Activated naive CD4-positive, alpha-beta T cell treated with anti-CD3 and anti-CD28 coated beads, Interleukin-2, amount 10 ng/mL, durations not matched to agents 7 days and 5 days (primary cell): ENCODE measurements at regions not wholly inside any gene's neighbourhood (a gene's known extent, or its start where the extent isn't known, plus 50 kb on each side); places are given as distances from the start of the nearest gene placed in this dataset.
A peak's percentile ranks its signal among the peaks of the same experiment; 100 is the strongest.
"Not testable (repeated sequence)": the region's sequence is repeated elsewhere in the genome, so short reads cannot be mapped to it uniquely, and the experiment has no call there.

ENCODE experiments used
- CTCF ChIA-PET: fragments of 350-600 bp; sonication (Branson Sonifier 250); formaldehyde crosslinking; loops from one replicate; lab custom pipeline; 2021; ENCODE audit warnings: antibody characterized with exemption; lab: Charles Lee
- DNase-seq: peaks from one replicate; pipeline ENCODE4 v3.0.0-alpha.2; 2020
- H3K27ac Mint-ChIP-seq: one replicate; pipeline ENCODE4 v1.8.0; 2021; ENCODE audit warnings: mild to moderate bottlenecking, moderate library complexity, mixed read lengths
- H3K27me3 Mint-ChIP-seq: one replicate; pipeline ENCODE4 v1.8.0; 2021; ENCODE audit warnings: mild to moderate bottlenecking, mixed read lengths
- H3K36me3 Mint-ChIP-seq: one replicate; pipeline ENCODE4 v1.8.0; 2021; ENCODE audit warnings: mixed read lengths
- H3K4me1 Mint-ChIP-seq: one replicate; pipeline ENCODE4 v1.8.0; 2021; ENCODE audit warnings: mixed read lengths
- H3K4me3 Mint-ChIP-seq: one replicate; pipeline ENCODE4 v1.8.0; 2021; ENCODE audit warnings: mild to moderate bottlenecking, moderate library complexity, mixed read lengths
- H3K9me3 Mint-ChIP-seq: one replicate; pipeline ENCODE4 v1.8.0; 2021; ENCODE audit warnings: mixed read lengths

GRCh38 chr18:14606546-14606945, 63.1 kb upstream of the POTEC start:
- DNase-seq, H3K9me3 Mint-ChIP-seq, H3K27me3 Mint-ChIP-seq, CTCF ChIA-PET: not testable (repeated sequence)
- Mint-ChIP-seq H3K27ac (peak overlapping the region; percentile 79), H3K36me3 (peaks cover 10% of the 10 kb centered on the region), H3K4me1 (peaks cover 32% of the 10 kb centered on the region), H3K4me3 (peak overlapping the region; percentile 0)

GRCh38 chr18:14607360-14607759, 64.0 kb upstream of the POTEC start:
- DNase-seq, H3K9me3 Mint-ChIP-seq, CTCF ChIA-PET, H3K27me3 Mint-ChIP-seq, H3K4me3 Mint-ChIP-seq: not testable (repeated sequence)
- peak overlapping the region; percentile 60 for H3K27ac Mint-ChIP-seq
- H3K36me3 Mint-ChIP-seq: peaks cover 10% of the 10 kb centered on the region
- H3K4me1 Mint-ChIP-seq: peaks cover 36% of the 10 kb centered on the region

DNA sequence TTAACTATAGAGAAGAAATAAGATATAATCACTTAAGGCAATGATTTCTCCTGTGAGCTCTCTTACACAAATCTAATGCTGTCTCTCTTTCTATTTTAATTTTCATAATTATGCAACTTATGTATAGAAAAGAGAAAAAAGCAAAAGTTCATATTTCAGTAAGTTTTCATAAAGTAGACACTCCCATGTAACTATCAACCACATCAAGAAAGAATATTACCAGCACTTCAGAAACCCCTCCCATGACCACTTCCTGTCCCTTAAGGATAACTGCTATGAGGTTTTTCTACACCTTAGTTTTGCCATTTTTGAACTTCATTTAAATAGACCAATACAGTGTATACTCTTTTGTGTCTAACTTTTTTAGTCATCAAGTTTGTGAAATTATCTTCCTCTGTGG, 69.0 kb upstream of the POTEC start:
- CTCF ChIA-PET, H3K36me3 Mint-ChIP-seq, H3K27me3 Mint-ChIP-seq, H3K9me3 Mint-ChIP-seq, DNase-seq: not testable (repeated sequence)
- peaks cover 24% of the 10 kb centered on the region for H3K4me1 Mint-ChIP-seq
- H3K27ac Mint-ChIP-seq: peak overlapping the region; percentile 87
- H3K4me3 Mint-ChIP-seq: peak overlapping the region; percentile 35

DNA sequence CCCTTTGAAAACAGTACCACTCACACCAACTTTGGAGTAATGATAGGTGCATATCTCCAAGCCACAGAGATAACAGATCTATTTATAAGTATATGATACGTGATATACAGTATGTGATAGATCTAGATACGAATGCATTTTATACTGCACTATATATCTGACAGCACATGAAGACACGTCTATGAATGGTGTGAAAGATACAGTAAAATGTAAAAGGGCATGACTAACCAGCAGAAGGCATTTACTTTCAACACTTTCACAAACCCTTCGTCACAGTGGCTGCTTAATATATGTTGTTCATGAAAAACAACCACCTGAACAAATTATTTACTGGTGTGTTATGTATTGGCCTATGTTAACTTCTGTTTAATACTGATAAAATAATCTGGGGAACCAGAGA, 71.1 kb upstream of the POTEC start:
- H3K36me3 Mint-ChIP-seq, H3K27ac Mint-ChIP-seq, H3K27me3 Mint-ChIP-seq, CTCF ChIA-PET, H3K4me3 Mint-ChIP-seq, DNase-seq: not testable (repeated sequence)
- Mint-ChIP-seq H3K4me1 (peaks cover 16% of the 10 kb centered on the region), H3K9me3 (peaks cover 15% of the 10 kb centered on the region)

DNA sequence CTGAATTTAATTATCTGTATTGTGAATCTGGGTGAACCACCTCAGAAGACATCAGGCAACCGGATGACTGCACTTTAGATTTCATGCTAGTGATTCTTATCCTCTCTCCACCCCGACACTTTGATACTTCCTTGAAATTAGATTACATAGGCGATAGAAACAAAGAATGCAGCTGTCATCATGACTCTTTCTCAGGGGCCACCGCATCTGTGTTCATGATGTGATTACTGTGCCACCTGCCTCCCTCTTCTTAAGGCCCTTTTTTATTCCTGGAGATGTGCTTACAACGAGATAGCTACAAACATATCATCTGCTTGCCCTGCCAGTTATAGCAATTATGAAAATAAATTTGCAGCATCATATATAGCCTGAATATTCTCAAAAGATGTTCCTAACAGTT, 83.9 kb upstream of the POTEC start:
- DNase-seq, H3K4me3 Mint-ChIP-seq, H3K4me1 Mint-ChIP-seq, H3K9me3 Mint-ChIP-seq, H3K27me3 Mint-ChIP-seq, H3K27ac Mint-ChIP-seq, CTCF ChIA-PET, H3K36me3 Mint-ChIP-seq: not testable (repeated sequence)

GRCh38 chr18:14628323-14628978, 85.1 kb upstream of the POTEC start:
- H3K27me3 Mint-ChIP-seq, CTCF ChIA-PET, DNase-seq, H3K36me3 Mint-ChIP-seq, H3K4me1 Mint-ChIP-seq, H3K9me3 Mint-ChIP-seq, H3K4me3 Mint-ChIP-seq, H3K27ac Mint-ChIP-seq: not testable (repeated sequence)

DNA sequence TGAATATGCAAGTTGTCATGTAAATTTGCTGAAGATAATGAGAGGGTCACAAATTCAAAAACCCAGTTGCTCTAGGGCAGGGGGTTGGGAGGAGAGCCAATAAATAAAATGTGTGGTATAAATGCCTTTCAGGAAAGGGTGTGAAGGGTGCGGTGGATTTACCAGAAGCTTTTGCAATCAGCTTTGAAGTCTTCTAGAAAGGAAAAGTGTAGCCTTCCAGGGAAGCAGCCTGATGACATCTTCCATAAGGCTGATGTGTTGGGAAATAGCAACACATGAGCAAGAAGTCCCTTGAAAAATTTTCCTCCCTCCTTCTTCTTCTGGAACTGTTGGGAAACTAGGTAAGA, 85.6 kb upstream of the POTEC start:
- H3K4me1 Mint-ChIP-seq, H3K36me3 Mint-ChIP-seq, H3K4me3 Mint-ChIP-seq, H3K27ac Mint-ChIP-seq, H3K9me3 Mint-ChIP-seq, CTCF ChIA-PET, H3K27me3 Mint-ChIP-seq, DNase-seq: not testable (repeated sequence)

DNA sequence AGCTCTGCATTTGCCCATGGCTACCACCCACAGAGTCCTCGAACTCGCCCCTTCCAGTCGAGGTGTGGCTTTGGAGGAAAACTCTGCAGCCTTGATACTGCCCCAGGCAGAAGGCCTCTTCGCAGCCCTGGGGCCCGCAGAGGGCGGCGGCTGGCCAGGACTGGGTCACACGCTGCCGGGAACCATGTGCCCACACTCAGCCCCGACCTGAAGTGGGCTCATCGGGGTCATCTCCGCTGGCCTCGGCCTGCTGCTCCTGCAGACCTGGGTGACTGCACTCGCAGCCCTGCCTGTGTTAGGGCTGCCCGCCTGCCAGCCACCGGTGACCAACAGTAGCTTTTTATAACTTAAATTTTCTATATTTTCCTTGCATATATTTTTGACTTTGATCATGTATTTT, 89.6 kb upstream of the POTEC start:
- CTCF ChIA-PET, DNase-seq, H3K27me3 Mint-ChIP-seq, H3K36me3 Mint-ChIP-seq, H3K9me3 Mint-ChIP-seq, H3K4me1 Mint-ChIP-seq, H3K27ac Mint-ChIP-seq, H3K4me3 Mint-ChIP-seq: not testable (repeated sequence)

DNA sequence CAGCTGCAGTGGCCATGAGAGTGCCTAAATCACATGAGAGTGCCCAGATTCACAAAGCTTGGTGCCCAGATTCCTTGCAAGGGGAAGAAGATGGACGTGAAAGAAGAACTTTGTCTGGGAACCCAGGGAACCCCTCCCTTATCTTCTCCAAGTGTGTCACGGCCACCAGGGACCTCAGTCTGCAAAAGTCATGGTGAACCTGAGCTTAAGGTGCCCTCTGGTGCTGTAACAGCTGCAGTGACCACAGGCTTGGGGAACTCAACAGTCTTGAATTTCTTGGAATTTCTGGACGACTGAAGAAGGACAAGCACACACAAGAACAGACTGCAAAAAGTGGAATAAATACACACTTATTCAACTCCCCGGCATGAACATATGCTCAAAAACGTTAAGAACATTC, 94.6 kb upstream of the POTEC start:
- H3K4me3 Mint-ChIP-seq, H3K4me1 Mint-ChIP-seq, H3K9me3 Mint-ChIP-seq, H3K36me3 Mint-ChIP-seq, H3K27ac Mint-ChIP-seq, CTCF ChIA-PET, H3K27me3 Mint-ChIP-seq, DNase-seq: not testable (repeated sequence)

GRCh38 chr18:14641121-14641520, 97.7 kb upstream of the POTEC start:
- H3K9me3 Mint-ChIP-seq, H3K27me3 Mint-ChIP-seq, H3K36me3 Mint-ChIP-seq, H3K27ac Mint-ChIP-seq, H3K4me3 Mint-ChIP-seq, DNase-seq, H3K4me1 Mint-ChIP-seq, CTCF ChIA-PET: not testable (repeated sequence)

GRCh38 chr18:14643715-14644290, 100.4 kb upstream of the POTEC start:
- H3K27ac Mint-ChIP-seq, H3K9me3 Mint-ChIP-seq: not testable (repeated sequence)

GRCh38 chr18:14693051-14693450, 54.9 kb upstream of the ANKRD30B start:
- H3K27me3 Mint-ChIP-seq, H3K36me3 Mint-ChIP-seq, H3K9me3 Mint-ChIP-seq, H3K27ac Mint-ChIP-seq, DNase-seq, H3K4me3 Mint-ChIP-seq, H3K4me1 Mint-ChIP-seq: not testable (repeated sequence)
- CTCF ChIA-PET: interaction anchor here (0.6 kb wide), 1 partner anchor 39 kb away, joined by 3 read pairs; no protein-coding TSS in a partner anchor

More at GRCh38 chr18:14643715-14644290, 100.4 kb upstream of the POTEC start:
- DNase-seq, H3K4me1 Mint-ChIP-seq, H3K27me3 Mint-ChIP-seq, CTCF ChIA-PET, H3K4me3 Mint-ChIP-seq, H3K36me3 Mint-ChIP-seq: not testable (repeated sequence)

DNA sequence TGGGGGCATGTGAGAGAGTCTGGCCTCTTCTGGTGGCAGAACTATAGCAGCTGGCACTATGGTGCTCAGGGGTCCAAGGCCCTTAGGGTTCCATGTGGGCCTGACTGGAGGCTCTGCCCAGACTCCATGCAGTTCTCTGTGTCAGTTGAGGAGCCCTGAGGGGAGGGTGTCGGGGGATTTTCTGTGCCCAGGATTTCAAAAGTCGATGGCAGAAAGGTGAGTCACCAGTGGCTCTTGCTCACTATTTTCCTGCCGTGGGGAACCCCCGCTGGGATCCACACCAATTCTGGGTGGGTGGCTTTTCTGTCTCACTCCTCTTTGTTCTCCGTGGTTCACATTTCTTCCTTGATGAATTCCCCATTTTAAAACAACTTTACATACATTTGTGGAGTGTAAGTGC, 54.1 kb upstream of the ANKRD30B start:
- H3K9me3 Mint-ChIP-seq, H3K4me1 Mint-ChIP-seq, H3K27ac Mint-ChIP-seq, H3K36me3 Mint-ChIP-seq, CTCF ChIA-PET, H3K4me3 Mint-ChIP-seq, DNase-seq, H3K27me3 Mint-ChIP-seq: not testable (repeated sequence)

DNA sequence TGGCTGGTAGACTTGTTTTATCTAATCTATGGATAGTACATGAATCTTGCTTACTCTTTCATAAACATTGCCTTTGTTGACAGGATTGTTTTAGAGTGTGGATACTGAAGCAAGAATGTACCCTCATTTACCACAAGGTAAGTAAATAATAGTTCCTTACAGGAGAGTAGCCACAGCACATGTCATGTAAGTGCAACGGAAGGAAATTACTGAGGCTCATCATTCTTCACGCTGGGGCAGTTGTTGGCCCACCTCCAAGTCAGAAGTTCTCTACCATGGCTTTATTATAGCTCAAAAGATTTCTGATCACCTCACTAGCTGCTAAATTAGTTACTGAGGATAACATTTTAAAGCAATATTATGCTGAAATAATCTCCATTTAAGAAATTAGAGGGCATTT, 50.0 kb upstream of the ANKRD30B start:
- DNase-seq, H3K27ac Mint-ChIP-seq: not testable (repeated sequence)

More for the DNA sequence above, 50.0 kb upstream of the ANKRD30B start:
- H3K36me3 Mint-ChIP-seq, CTCF ChIA-PET, H3K4me3 Mint-ChIP-seq, H3K9me3 Mint-ChIP-seq, H3K4me1 Mint-ChIP-seq, H3K27me3 Mint-ChIP-seq: not testable (repeated sequence)
